Spleen (tissue), 11 donors: ENCODE measurements at regions not wholly inside any gene's neighbourhood (a gene's known extent, or its start where the extent isn't known, plus 50 kb on each side); places are given as distances from the start of the nearest gene placed in this dataset.

Source experiments
- DNase-seq: peaks from one replicate; pipeline ENCODE4 v3.0.0-alpha.2; 2020
- H3K27ac ChIP-seq, 8 donors: fragments of 200-600 bp; sonication (generic) in 7 of 8; 1 replicate in 4 of 8; 2 replicates in 4 of 8; pipeline versions ENCODE4 v1.5.0 to v1.8.0; 2016 to 2021; ENCODE audit warnings: inconsistent platforms in 4 of 8, mild to moderate bottlenecking in 4 of 8, moderate library complexity in 1 of 8
- H3K27me3 ChIP-seq, 7 donors: fragments of 200-600 bp; sonication (generic) in 6 of 7; replicated peaks in 1 of 7; 1 replicate in 4 of 7; 2 replicates in 3 of 7; pipeline versions ENCODE4 v1.5.0 to v1.8.0; 2016 to 2021; ENCODE audit warnings: inconsistent platforms in 3 of 7, mild to moderate bottlenecking in 1 of 7
- H3K36me3 ChIP-seq, 6 donors: fragments of 200-600 bp; sonication (generic) in 5 of 6; 1 replicate in 4 of 6; 2 replicates in 2 of 6; pipeline versions ENCODE4 v1.5.0 to v1.8.0; 2016 to 2021; ENCODE audit warnings: inconsistent platforms in 2 of 6
- H3K4me1 ChIP-seq, 6 donors: fragments of 200-600 bp; sonication (generic) in 5 of 6; 1 replicate in 3 of 6; 2 replicates in 3 of 6; pipeline versions ENCODE4 v1.5.0 to v1.8.0; 2016 to 2021; ENCODE audit warnings: inconsistent platforms in 3 of 6
- H3K4me3 ChIP-seq, 8 donors: fragments of 200-600 bp; sonication (generic) in 7 of 8; 1 replicate in 4 of 8; 2 replicates in 4 of 8; pipeline versions ENCODE4 v1.5.0 to v1.8.0; 2016 to 2021; ENCODE audit warnings: inconsistent platforms in 4 of 8, mild to moderate bottlenecking in 4 of 8, moderate library complexity in 2 of 8
- H3K9me3 ChIP-seq, 8 donors: fragments of 200-600 bp; sonication (generic) in 7 of 8; 1 replicate in 4 of 8; 2 replicates in 4 of 8; pipeline versions ENCODE4 v1.5.0 to v1.8.0; 2016 to 2021; ENCODE audit warnings: inconsistent platforms in 4 of 8
- POLR2A ChIP-seq, 3 donors: fragments of 450-650 bp; IDR thresholded peaks; one replicate each; pipeline ENCODE4 v1.5.1; 2017; ENCODE audit warnings: antibody characterized with exemption in 3 of 3, mild to moderate bottlenecking in 1 of 3
- POLR2AphosphoS5 ChIP-seq, 3 donors: sonication (generic); formaldehyde crosslinking; IDR thresholded peaks; one replicate each; pipeline ENCODE4 v1.5.1; 2017; ENCODE audit warnings: antibody characterized with exemption in 3 of 3
- WGBS, 5 donors: extraction: QIAGEN DNeasy Blood & Tissue Kit in 3 of 5; methylation state at CpG; one replicate each; pipeline versions ENCODE4 v1.1.5 to v1.1.7; 2013 to 2018; 5-methylcytosine and 5-hydroxymethylcytosine counted together
- intact Hi-C: fragments of 100-400 bp; cut with DNase I; formaldehyde crosslinking; loops from one replicate; pipeline ENCODE4 v1.15.0; 2023; ENCODE audit warnings: low total_unique reads
- TF ChIP-seq, protein P1 (sequence below), 11 experiments: fragments of 200-600 bp in 7 of 11; fragments of 450-650 bp in 4 of 11; sonication (generic) in 4 of 11; IDR thresholded peaks in 8 of 11; conservative IDR thresholded peaks in 3 of 11; 1 replicate in 7 of 11; 2 replicates in 4 of 11; pipeline versions ENCODE4 v1.4.0 to v1.8.0; 2016 to 2021; ENCODE audit warnings: antibody characterized with exemption in 11 of 11, inconsistent platforms in 4 of 11, mild to moderate bottlenecking in 1 of 11
- donor health status: healthy with polysubstance abuse.
- donor health status: DM: no; HTN: no; CAD: no; lungs with moderate emphysema.
- donor health status: DM: no; HTN: no; CAD: no.
- donor health status: Bipolar disorder and iron deficiency.
- donor health status: healthy.
- donor health status: DM: no; HTN: no; CAD: no.
- donor health status: DM: yes; HTN: yes; CAD: no.

- Histone ChIP-seq H3K27me3 (no peaks in the 10 kb centered on the region), H3K36me3 (no peaks in the 10 kb centered on the region), H3K9me3 (peaks cover 0 to 20% (median 10%) of the 10 kb centered on the region in 8 donors), H3K4me1 (no peaks in the 10 kb centered on the region), H3K27ac (no peak overlapping the region), H3K4me3 (no peak overlapping the region)
- TF ChIP-seq, protein P1, sequence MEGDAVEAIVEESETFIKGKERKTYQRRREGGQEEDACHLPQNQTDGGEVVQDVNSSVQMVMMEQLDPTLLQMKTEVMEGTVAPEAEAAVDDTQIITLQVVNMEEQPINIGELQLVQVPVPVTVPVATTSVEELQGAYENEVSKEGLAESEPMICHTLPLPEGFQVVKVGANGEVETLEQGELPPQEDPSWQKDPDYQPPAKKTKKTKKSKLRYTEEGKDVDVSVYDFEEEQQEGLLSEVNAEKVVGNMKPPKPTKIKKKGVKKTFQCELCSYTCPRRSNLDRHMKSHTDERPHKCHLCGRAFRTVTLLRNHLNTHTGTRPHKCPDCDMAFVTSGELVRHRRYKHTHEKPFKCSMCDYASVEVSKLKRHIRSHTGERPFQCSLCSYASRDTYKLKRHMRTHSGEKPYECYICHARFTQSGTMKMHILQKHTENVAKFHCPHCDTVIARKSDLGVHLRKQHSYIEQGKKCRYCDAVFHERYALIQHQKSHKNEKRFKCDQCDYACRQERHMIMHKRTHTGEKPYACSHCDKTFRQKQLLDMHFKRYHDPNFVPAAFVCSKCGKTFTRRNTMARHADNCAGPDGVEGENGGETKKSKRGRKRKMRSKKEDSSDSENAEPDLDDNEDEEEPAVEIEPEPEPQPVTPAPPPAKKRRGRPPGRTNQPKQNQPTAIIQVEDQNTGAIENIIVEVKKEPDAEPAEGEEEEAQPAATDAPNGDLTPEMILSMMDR (IDR thresholded peaks at IDR 0.05 in 8 of 11, conservative IDR thresholded peaks at IDR 0.05 in 3 of 11), result no peak
- TF ChIP-seq POLR2AphosphoS5 (IDR thresholded peaks at IDR 0.05) (no peak), POLR2A (IDR thresholded peaks at IDR 0.05) (no peak)
- no peak for DNase-seq
- WGBS, 5 donors, result 94 to 98% (median 96%) methylated on average over 16 of the region's 16 CpGs
- intact Hi-C loops, result no loop called here
Measured at GRCh38 chr4:142954415-142954814, 108.3 kb upstream of the INPP4B start.

DNA sequence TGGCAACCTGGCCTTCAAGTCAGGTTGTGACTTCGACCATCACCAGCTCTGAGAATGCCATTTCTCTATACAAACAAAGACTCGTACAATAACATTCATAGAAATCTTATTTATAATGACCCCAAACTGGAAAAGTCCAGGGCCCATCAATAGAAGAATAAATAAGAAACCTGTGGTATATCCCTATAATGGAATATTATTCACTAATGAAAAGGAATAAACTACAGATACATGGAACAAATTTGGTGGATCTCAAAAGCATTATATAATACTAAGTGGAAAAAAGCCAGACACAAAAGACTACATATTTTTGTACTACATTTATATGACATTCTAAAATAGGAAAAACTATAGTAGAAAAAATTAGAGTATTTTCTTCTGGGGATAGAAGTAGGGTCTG is 109.4 kb upstream of the INPP4B start:
- H3K27me3 ChIP-seq, result no peaks in the 10 kb centered on the region
- 87 to 96% (median 92%) methylated on average over 2 of the region's 2 CpGs for WGBS, 5 donors
- no peak for TF ChIP-seq POLR2AphosphoS5 (IDR thresholded peaks at IDR 0.05)
- TF ChIP-seq POLR2A (IDR thresholded peaks at IDR 0.05), result no peak
- TF ChIP-seq, protein P1 (IDR thresholded peaks at IDR 0.05 in 8 of 11, conservative IDR thresholded peaks at IDR 0.05 in 3 of 11), result no peak
- H3K4me1 ChIP-seq, result peaks cover 0 to 3% (median 0%) of the 10 kb centered on the region in 6 donors
- DNase-seq, result no peak
- no peaks in the 10 kb centered on the region for H3K36me3 ChIP-seq
- intact Hi-C loops, result no loop called here
- H3K27ac ChIP-seq, result no peak overlapping the region
- peaks cover 0 to 20% (median 10%) of the 10 kb centered on the region in 8 donors for H3K9me3 ChIP-seq
- no peak overlapping the region for H3K4me3 ChIP-seq

GRCh38 chr4:142959173-142959572 is 113.1 kb upstream of the INPP4B start:
- H3K27me3 ChIP-seq, result no peaks in the 10 kb centered on the region
- H3K9me3 ChIP-seq, result peaks cover 0 to 20% (median 10%) of the 10 kb centered on the region in 8 donors
- DNase-seq, result no peak
- intact Hi-C loops, result no loop called here
- H3K36me3 ChIP-seq, result no peaks in the 10 kb centered on the region
- no peak overlapping the region for H3K27ac ChIP-seq
- H3K4me1 ChIP-seq, result peaks cover 0 to 22% (median 3%) of the 10 kb centered on the region in 6 donors
- 45 to 88% (median 64%) methylated on average over 1 of the region's 1 CpG for WGBS, 5 donors
- no peak overlapping the region for H3K4me3 ChIP-seq
- TF ChIP-seq, protein P1 (IDR thresholded peaks at IDR 0.05 in 8 of 11, conservative IDR thresholded peaks at IDR 0.05 in 3 of 11), result no peak
- TF ChIP-seq POLR2AphosphoS5 (IDR thresholded peaks at IDR 0.05), result no peak
- TF ChIP-seq POLR2A (IDR thresholded peaks at IDR 0.05), result no peak

DNA sequence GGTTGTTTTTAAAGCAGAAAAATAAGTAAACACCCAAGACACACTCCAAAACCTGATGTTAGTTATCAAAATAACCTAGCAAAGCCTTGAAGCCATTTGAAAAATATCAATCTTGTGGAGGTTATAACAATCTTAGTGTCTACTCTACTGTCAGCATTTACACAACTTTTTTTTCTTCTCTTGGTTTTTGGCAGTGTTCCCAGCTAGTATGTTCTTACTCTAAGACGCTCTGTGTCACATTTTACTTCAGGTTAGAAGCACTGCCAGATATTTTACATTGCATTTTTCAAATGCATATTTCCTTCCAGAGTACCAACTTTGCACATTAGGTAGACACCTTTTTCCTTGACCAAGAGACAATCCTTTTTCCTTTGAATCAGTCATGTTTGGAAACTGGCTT is 114.0 kb upstream of the INPP4B start:
- peaks cover 0 to 22% (median 3%) of the 10 kb centered on the region in 6 donors for H3K4me1 ChIP-seq
- intact Hi-C loops, result no loop called here

More for the DNA sequence above, 114.0 kb upstream of the INPP4B start:
- 25 to 61% (median 34%) methylated on average over 1 of the region's 1 CpG for WGBS, 5 donors
- Histone ChIP-seq H3K36me3 (no peaks in the 10 kb centered on the region), H3K27ac (no peak overlapping the region), H3K27me3 (no peaks in the 10 kb centered on the region), H3K4me3 (no peak overlapping the region), H3K9me3 (peaks cover 0 to 11% (median 5%) of the 10 kb centered on the region in 8 donors)
- DNase-seq, result no peak
- no peak for TF ChIP-seq POLR2A (IDR thresholded peaks at IDR 0.05)
